ENCODE measurements at regions not wholly inside any gene's neighbourhood (a gene's known extent, or its start where the extent isn't known, plus 50 kb on each side); places are given as distances from the start of the nearest gene placed in this dataset.

DNA sequence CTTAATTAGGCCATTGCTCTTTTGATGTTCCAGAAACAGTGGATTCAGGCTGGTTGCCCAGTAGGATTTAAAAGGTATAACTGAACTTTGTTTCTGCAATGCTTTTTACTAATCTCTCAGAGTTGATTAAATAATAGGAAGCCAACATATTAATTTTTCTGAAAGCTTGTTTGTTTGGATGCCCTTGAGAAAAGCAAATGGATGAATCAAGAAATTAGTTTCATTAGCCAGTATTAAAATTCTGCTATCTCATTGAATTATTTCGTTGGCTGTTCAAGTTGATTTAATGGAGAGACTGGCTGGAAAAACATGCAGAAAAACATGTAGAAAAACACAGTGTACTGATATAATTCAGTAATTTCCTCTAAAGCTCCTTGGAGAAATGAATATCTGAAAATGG is 178.9 kb upstream of the THRB start:
- TF ChIP-seq, protein P1, sequence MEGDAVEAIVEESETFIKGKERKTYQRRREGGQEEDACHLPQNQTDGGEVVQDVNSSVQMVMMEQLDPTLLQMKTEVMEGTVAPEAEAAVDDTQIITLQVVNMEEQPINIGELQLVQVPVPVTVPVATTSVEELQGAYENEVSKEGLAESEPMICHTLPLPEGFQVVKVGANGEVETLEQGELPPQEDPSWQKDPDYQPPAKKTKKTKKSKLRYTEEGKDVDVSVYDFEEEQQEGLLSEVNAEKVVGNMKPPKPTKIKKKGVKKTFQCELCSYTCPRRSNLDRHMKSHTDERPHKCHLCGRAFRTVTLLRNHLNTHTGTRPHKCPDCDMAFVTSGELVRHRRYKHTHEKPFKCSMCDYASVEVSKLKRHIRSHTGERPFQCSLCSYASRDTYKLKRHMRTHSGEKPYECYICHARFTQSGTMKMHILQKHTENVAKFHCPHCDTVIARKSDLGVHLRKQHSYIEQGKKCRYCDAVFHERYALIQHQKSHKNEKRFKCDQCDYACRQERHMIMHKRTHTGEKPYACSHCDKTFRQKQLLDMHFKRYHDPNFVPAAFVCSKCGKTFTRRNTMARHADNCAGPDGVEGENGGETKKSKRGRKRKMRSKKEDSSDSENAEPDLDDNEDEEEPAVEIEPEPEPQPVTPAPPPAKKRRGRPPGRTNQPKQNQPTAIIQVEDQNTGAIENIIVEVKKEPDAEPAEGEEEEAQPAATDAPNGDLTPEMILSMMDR (IDR thresholded peaks at IDR 0.05), result no peak
- TF ChIP-seq POLR2A (IDR thresholded peaks at IDR 0.05), result no peak
- Histone ChIP-seq H3K4me1 (no peaks in the 10 kb centered on the region), H3K27ac (no peak overlapping the region), H3K9me3 (no peaks in the 10 kb centered on the region), H3K27me3 (no peaks in the 10 kb centered on the region), H3K4me3 (no peak overlapping the region), H3K36me3 (no peaks in the 10 kb centered on the region)
- ATAC-seq (no peak), DNase-seq (no peak)
- intact Hi-C loops (cut with DNase I), result no loop called here
- WGBS (ENCODE audit: insufficient coverage, low coverage, low lambda C conversion rate, missing lambda C conversion rate), result 47% methylated on average over 1 of the region's 1 CpG

DNA sequence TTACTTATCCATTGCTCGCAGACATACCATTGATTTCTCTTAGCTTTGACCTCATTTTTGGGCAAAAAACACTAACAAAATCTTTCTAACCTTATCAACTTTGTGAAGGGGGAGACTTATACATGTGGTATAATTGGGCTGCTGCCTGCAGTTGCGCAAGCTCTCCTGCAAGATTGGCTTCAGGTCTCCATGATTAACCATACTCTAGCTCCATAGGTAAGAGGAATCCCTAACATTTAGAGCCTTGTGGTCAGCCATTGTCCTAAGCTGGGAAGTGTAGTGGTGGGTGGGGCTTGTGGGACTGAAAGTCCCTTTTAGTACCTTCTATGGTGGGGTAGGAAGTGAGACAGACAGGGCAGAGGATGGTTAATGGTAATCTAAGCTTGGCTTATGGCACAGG is 179.6 kb upstream of the THRB start:
- Histone ChIP-seq H3K27me3 (no peaks in the 10 kb centered on the region), H3K4me1 (no peaks in the 10 kb centered on the region), H3K4me3 (no peak overlapping the region), H3K9me3 (no peaks in the 10 kb centered on the region), H3K36me3 (no peaks in the 10 kb centered on the region), H3K27ac (no peak overlapping the region)
- WGBS (ENCODE audit: insufficient coverage, low coverage, low lambda C conversion rate, missing lambda C conversion rate), result 86% methylated on average over 2 of the region's 2 CpGs
- ATAC-seq (no peak), DNase-seq (no peak)
- TF ChIP-seq POLR2A (IDR thresholded peaks at IDR 0.05), result no peak
- TF ChIP-seq, protein P1 (IDR thresholded peaks at IDR 0.05), result no peak
- intact Hi-C loops (cut with DNase I), result no loop called here

DNA sequence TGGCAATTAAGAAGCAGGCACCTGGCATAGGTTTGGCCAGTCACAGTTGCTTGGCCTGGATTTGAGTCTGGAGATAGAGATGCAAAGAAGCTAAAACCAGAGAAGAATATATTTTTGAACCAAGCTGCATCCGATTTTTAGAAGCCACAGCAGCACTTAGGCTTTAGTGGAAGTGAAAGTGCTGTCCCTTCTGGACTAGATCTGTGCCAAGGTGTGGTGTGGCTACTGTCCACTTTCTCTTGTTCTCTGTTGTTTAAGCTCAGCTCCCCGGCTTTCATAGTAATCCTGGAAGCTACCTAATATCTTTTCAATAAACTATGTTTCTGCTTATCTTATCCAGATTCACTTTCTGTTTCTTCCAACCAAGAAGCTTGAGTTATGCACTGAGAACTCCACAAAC is 183.4 kb upstream of the THRB start:
- Histone ChIP-seq H3K36me3 (no peaks in the 10 kb centered on the region), H3K27ac (no peak overlapping the region), H3K4me1 (peaks cover 0 to 1% (median 0%) of the 10 kb centered on the region in 4 donors), H3K9me3 (no peaks in the 10 kb centered on the region), H3K27me3 (no peaks in the 10 kb centered on the region), H3K4me3 (no peak overlapping the region)
- 23% methylated on average over 2 of the region's 2 CpGs for WGBS (ENCODE audit: insufficient coverage, low coverage, low lambda C conversion rate, missing lambda C conversion rate)
- DNase-seq, result no peak
- intact Hi-C loops (cut with DNase I), result no loop called here
- TF ChIP-seq, protein P1 (IDR thresholded peaks at IDR 0.05), result no peak
- TF ChIP-seq POLR2A (IDR thresholded peaks at IDR 0.05), result no peak
- ATAC-seq, result peak; percentile 42 to 68 (median 63)

DNA sequence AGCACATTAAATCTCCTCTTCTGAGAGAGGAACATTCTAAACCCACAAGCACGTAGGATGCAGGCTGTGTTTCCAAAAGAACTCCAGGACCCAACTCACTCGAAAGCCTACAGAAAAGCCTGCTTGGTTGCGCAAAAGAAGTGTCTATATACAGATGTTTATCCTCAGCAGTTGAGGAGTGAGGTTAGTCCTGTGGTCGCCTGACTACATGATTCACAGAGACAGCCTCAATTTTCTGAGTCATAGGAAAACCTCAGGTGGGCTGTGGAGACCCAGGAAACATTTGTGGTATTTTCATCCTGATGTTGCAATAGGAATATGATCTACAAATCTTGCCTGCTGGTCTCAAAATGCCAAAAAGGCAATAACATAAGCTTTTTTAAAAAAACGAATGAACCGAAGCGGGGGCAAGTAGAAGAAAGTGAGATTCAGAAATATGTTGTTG is 183.8 kb upstream of the THRB start:
- 47% methylated on average over 7 of the region's 7 CpGs for WGBS (ENCODE audit: insufficient coverage, low coverage, low lambda C conversion rate, missing lambda C conversion rate)
- intact Hi-C loops (cut with DNase I), result no loop called here
- Histone ChIP-seq H3K4me3 (no peak overlapping the region), H3K36me3 (no peaks in the 10 kb centered on the region), H3K27ac (no peak overlapping the region), H3K9me3 (no peaks in the 10 kb centered on the region), H3K27me3 (no peaks in the 10 kb centered on the region), H3K4me1 (peaks cover 0 to 5% (median 1%) of the 10 kb centered on the region in 4 donors)
- ATAC-seq (peak in 1 of 4 donors; percentile 15), DNase-seq (no peak)
- TF ChIP-seq POLR2A (IDR thresholded peaks at IDR 0.05), result no peak
- TF ChIP-seq, protein P1 (IDR thresholded peaks at IDR 0.05), result no peak

DNA sequence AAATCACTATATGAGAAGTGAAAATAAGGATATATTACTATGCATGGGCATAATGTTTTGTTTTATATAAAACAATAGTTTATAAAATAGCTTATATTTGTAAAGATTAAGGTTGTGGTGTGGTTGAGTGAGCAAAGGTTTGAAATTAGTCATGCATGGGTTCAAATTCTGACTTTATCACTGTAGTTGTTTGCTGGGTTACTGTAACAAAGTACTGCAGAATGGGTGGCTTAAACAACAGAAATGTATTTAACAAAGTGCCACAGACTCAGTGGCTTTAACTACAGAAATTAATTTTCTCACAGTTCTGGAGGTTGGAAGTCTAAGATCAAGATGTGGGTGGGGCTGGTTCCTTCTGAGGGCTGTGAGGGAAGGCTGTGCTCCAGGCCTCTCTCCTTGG is 184.8 kb upstream of the THRB start:
- H3K27me3 ChIP-seq, result no peaks in the 10 kb centered on the region
- H3K9me3 ChIP-seq, result no peaks in the 10 kb centered on the region
- no peak overlapping the region for H3K4me3 ChIP-seq
- ATAC-seq (no peak), DNase-seq (no peak)
- no peak overlapping the region for H3K27ac ChIP-seq
- intact Hi-C loops (cut with DNase I), result no loop called here
- H3K36me3 ChIP-seq, result no peaks in the 10 kb centered on the region
- peaks cover 0 to 8% (median 3%) of the 10 kb centered on the region in 4 donors for H3K4me1 ChIP-seq
- TF ChIP-seq, protein P1 (IDR thresholded peaks at IDR 0.05), result no peak
- TF ChIP-seq POLR2A (IDR thresholded peaks at IDR 0.05), result no peak

Data from right lobe of liver (tissue), 6 donors.